Smooth muscle cell (in vitro differentiated cells): ENCODE measurements at regions not wholly inside any gene's neighbourhood (a gene's known extent, or its start where the extent isn't known, plus 50 kb on each side); places are given as distances from the start of the nearest gene placed in this dataset.

Experiments used
- DNase-seq: peaks from one replicate; lab custom pipeline; 2025; ENCODE audit not compliant: unreplicated experiment; lab: John Stamatoyannopoulos, UW
- H2AFZ ChIP-seq: fragments of 200-600 bp; sonication (generic); 2 replicates; pipeline ENCODE4 v1.6.0; 2016; ENCODE audit warnings: antibody characterized with exemption, low read depth, mild to moderate bottlenecking
- H3F3A ChIP-seq: fragments of 200-600 bp; sonication (generic); 2 replicates; pipeline ENCODE4 v1.6.0; 2017; ENCODE audit warnings: antibody characterized with exemption, low read depth
- H3K27ac ChIP-seq: fragments of 200-600 bp; sonication (generic); 2 replicates; pipeline ENCODE4 v1.5.1; 2016; ENCODE audit warnings: low read depth, mild to moderate bottlenecking
- H3K27me3 ChIP-seq: fragments of 200-600 bp; sonication (generic); 2 replicates; pipeline ENCODE4 v1.6.1; 2016; ENCODE audit warnings: low read depth, mild to moderate bottlenecking
- H3K36me3 ChIP-seq: fragments of 200-600 bp; sonication (generic); 2 replicates; pipeline ENCODE4 v1.5.1; 2016; ENCODE audit warnings: low read depth
- H3K4me1 ChIP-seq: fragments of 200-600 bp; sonication (generic); 2 replicates; pipeline ENCODE4 v1.5.1; 2016; ENCODE audit warnings: low read depth
- H3K4me2 ChIP-seq: fragments of 200-600 bp; sonication (generic); 2 replicates; pipeline ENCODE4 v1.6.0; 2016; ENCODE audit warnings: mild to moderate bottlenecking
- H3K4me3 ChIP-seq: fragments of 200-600 bp; sonication (generic); 2 replicates; pipeline ENCODE4 v1.5.1; 2016; ENCODE audit warnings: mild to moderate bottlenecking
- H3K79me2 ChIP-seq: fragments of 200-600 bp; sonication (generic); 2 replicates; pipeline ENCODE4 v1.6.0; 2016; ENCODE audit warnings: low read depth, mild to moderate bottlenecking
- H3K9ac ChIP-seq: fragments of 200-600 bp; sonication (generic); 2 replicates; pipeline ENCODE4 v1.6.0; 2016; ENCODE audit warnings: low read depth
- H3K9me3 ChIP-seq: fragments of 200-600 bp; sonication (generic); replicated peaks from 2 replicates; pipeline ENCODE4 v1.5.1; 2016; ENCODE audit warnings: low read depth
- H4K20me1 ChIP-seq: fragments of 200-600 bp; sonication (generic); 2 replicates; pipeline ENCODE4 v1.6.0; 2016; ENCODE audit warnings: low read depth
- WGBS: methylation state at CpG from one replicate; pipeline ENCODE4 v1.1.7; 2016; ENCODE audit warnings: low lambda C conversion rate; 5-methylcytosine and 5-hydroxymethylcytosine counted together
- TF ChIP-seq, protein P1 (sequence below): fragments of 200-600 bp; sonication (generic); IDR thresholded peaks from 2 replicates; pipeline ENCODE4 v1.5.1; 2017; ENCODE audit warnings: borderline replicate concordance, mild to moderate bottlenecking, antibody characterized with exemption; ENCODE audit not compliant: insufficient read depth, poor library complexity, severe bottlenecking

DNA sequence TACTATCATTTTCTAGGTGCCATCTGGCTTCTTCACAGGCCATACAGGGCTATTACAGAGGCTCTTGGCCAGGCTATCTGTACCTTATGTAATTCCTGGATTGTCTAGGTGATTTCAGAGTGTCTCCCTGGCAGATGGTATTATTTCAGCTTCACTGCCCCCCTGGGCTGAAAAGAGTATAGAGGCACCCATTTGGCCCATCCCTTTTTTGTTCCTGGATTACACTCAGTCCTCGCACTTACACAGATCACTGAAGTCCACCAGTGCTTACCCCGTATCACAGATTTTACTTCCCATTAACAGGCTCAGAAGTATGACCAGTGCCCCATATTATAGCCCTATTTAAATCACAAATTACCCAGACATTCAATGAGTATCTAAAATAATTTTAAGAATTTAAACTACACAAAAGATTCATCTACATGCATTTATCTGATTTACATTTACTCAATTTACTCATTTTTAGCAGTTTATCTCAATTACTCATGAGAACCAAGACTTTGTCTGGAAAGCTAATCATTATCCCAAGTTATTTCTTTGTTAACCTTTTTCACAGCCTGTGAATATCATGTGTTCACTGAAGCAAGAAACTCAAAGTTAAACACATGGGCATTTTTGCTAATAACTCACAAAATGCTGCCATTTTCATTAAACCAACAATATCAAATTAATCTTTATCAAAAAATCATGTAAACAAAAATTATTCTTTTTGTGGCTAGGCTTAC is 121.0 kb downstream of the PCDH20 start:
- no peaks in the 10 kb centered on the region for H3K79me2 ChIP-seq
- 93% methylated on average over 2 of the region's 2 CpGs for WGBS
- no peaks in the 10 kb centered on the region for H3K27me3 ChIP-seq

DNA sequence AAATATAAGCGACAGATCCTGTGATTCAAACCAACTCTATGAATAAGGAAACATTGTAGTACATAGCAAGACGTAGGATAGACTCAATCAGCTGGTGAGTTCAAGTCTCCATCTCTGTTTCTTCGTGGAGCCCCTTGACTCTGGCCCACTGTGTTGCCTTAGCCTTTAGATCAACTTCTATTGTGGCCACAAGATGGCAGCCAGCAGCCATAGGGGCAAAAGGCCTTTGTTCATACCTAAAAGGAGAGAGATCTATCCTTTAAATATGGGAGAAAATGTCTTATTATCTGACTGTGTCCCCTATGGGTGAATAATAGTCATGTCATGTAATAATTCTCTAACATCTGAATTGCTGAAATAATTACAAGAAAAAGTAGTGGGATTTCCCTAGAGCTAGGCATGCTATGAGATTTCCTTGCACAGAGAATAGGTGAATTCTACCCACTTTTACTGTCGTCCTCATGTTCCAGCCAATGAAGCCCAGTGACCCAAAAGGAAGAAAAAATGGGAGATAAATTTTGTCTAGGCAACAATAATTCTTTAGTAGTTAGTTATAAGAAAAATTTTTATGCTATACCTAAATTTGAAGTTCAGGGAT is 129.4 kb downstream of the PCDH20 start:
- Histone ChIP-seq H4K20me1 (no peaks in the 10 kb centered on the region), H2AFZ (no peak overlapping the region), H3K27me3 (no peaks in the 10 kb centered on the region), H3K79me2 (no peaks in the 10 kb centered on the region), H3K36me3 (no peaks in the 10 kb centered on the region), H3K9ac (no peak overlapping the region), H3K4me1 (no peaks in the 10 kb centered on the region), H3K27ac (no peak overlapping the region), H3F3A (no peaks in the 10 kb centered on the region), H3K4me2 (no peak overlapping the region), H3K9me3 (no peaks in the 10 kb centered on the region), H3K4me3 (no peak overlapping the region)
- no peak for DNase-seq
- 78% methylated on average over 4 of the region's 4 CpGs for WGBS
- TF ChIP-seq, protein P1, sequence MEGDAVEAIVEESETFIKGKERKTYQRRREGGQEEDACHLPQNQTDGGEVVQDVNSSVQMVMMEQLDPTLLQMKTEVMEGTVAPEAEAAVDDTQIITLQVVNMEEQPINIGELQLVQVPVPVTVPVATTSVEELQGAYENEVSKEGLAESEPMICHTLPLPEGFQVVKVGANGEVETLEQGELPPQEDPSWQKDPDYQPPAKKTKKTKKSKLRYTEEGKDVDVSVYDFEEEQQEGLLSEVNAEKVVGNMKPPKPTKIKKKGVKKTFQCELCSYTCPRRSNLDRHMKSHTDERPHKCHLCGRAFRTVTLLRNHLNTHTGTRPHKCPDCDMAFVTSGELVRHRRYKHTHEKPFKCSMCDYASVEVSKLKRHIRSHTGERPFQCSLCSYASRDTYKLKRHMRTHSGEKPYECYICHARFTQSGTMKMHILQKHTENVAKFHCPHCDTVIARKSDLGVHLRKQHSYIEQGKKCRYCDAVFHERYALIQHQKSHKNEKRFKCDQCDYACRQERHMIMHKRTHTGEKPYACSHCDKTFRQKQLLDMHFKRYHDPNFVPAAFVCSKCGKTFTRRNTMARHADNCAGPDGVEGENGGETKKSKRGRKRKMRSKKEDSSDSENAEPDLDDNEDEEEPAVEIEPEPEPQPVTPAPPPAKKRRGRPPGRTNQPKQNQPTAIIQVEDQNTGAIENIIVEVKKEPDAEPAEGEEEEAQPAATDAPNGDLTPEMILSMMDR: no peak

More for the DNA sequence above, 121.0 kb downstream of the PCDH20 start:
- H3F3A ChIP-seq: no peaks in the 10 kb centered on the region
- no peaks in the 10 kb centered on the region for H3K36me3 ChIP-seq
- no peak overlapping the region for H3K9ac ChIP-seq
- H3K4me1 ChIP-seq: no peaks in the 10 kb centered on the region
- TF ChIP-seq, protein P1: no peak
- H3K9me3 ChIP-seq: no peaks in the 10 kb centered on the region
- no peak overlapping the region for H2AFZ ChIP-seq
- H4K20me1 ChIP-seq: no peaks in the 10 kb centered on the region
- H3K4me3 ChIP-seq: no peak overlapping the region
- no peak overlapping the region for H3K4me2 ChIP-seq
- no peak overlapping the region for H3K27ac ChIP-seq
- no peak for DNase-seq

DNA sequence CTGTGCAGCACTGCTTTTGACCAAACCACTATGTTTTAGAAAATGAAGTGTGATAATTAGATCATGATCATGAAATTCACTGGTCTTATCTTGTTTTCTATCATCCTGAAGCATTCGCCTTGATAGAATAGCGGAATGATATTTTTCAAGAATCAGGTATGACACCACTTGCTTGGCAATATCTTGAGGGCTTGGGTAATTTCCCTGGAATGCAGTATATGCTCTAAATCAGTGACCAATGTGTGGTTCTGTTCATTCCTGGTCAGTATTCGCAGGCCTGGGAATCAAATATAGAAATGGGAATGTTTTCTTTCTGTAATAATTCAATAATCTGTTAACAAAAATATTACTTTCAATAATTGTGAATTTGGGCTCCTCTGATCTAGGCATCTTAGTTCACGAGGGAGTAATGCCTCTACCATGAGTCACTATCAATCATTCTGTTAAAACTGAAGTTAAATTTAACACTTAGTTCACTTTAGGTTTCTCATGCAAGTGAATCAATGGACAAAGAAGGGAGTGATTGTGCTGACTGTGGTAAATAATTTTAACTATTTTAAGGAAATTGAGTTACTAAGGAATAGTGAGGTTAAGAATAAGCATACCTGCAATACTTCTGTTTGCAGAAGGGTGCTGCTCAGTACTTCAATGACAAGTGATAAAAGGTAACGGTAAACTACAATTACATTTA is 137.9 kb downstream of the PCDH20 start:
- Histone ChIP-seq H4K20me1 (no peaks in the 10 kb centered on the region), H3K4me3 (no peak overlapping the region), H2AFZ (no peak overlapping the region), H3F3A (no peaks in the 10 kb centered on the region), H3K36me3 (no peaks in the 10 kb centered on the region), H3K27ac (no peak overlapping the region), H3K4me1 (no peaks in the 10 kb centered on the region), H3K27me3 (no peaks in the 10 kb centered on the region), H3K79me2 (no peaks in the 10 kb centered on the region), H3K4me2 (no peak overlapping the region), H3K9ac (no peak overlapping the region), H3K9me3 (no peaks in the 10 kb centered on the region)
- TF ChIP-seq, protein P1: no peak
- DNase-seq: no peak
- WGBS: 84% methylated on average over 5 of the region's 5 CpGs
